ENCODE measurements at regions not wholly inside any gene's neighbourhood (a gene's known extent, or its start where the extent isn't known, plus 50 kb on each side); places are given as distances from the start of the nearest gene placed in this dataset.

- Histone ChIP-seq H3K27me3 (ENCODE audit: insufficient read depth, low read length) (no peaks in the 10 kb centered on the region), H3K79me2 (ENCODE audit: insufficient read depth, low read length) (no peaks in the 10 kb centered on the region), H3K9me3 (ENCODE audit: low read length) (no peaks in the 10 kb centered on the region), H3K9ac (ENCODE audit: low read length) (no peak overlapping the region), H3F3A (ENCODE audit: insufficient read depth, low read length) (no peaks in the 10 kb centered on the region), H3K36me3 (ENCODE audit: insufficient read depth, low read length) (no peaks in the 10 kb centered on the region), H3K4me3 (ENCODE audit: low read depth, low read length, poor library complexity, severe bottlenecking) (no peak overlapping the region), H3K4me1 (ENCODE audit: insufficient read depth, low read length, severe bottlenecking) (no peaks in the 10 kb centered on the region), H3K4me2 (ENCODE audit: low read length) (no peak overlapping the region), H3K27ac (ENCODE audit: low read depth, low read length, poor library complexity, severe bottlenecking) (no peak overlapping the region), H2AFZ (ENCODE audit: low read length) (no peak overlapping the region), H4K20me1 (ENCODE audit: insufficient read depth, low read length) (no peaks in the 10 kb centered on the region), H3K9me2 (ENCODE audit: low read depth, low read length) (no peaks in the 10 kb centered on the region)
- no peak for TF ChIP-seq EZH2 (IDR thresholded peaks at IDR 0.05; ENCODE audit: borderline replicate concordance, low read length)
- TF ChIP-seq CTCF (IDR thresholded peaks at IDR 0.05; ENCODE audit: low read length), result no peak
Observed at GRCh38 chr3:23075496-23075895, 127.6 kb upstream of the UBE2E2 start.

- H3K4me1 ChIP-seq (ENCODE audit: insufficient read depth, low read length, severe bottlenecking), result no peaks in the 10 kb centered on the region
- TF ChIP-seq EZH2 (IDR thresholded peaks at IDR 0.05; ENCODE audit: borderline replicate concordance, low read length) (no peak), CTCF (IDR thresholded peaks at IDR 0.05; ENCODE audit: low read length) (no peak)
Observed at GRCh38 chr3:23076437-23076836, 126.7 kb upstream of the UBE2E2 start.

GRCh38 chr3:23077126-23077525 is 126.0 kb upstream of the UBE2E2 start:
- Histone ChIP-seq H3F3A (ENCODE audit: insufficient read depth, low read length) (no peaks in the 10 kb centered on the region), H3K9ac (ENCODE audit: low read length) (no peak overlapping the region), H3K9me2 (ENCODE audit: low read depth, low read length) (no peaks in the 10 kb centered on the region), H3K4me2 (ENCODE audit: low read length) (no peak overlapping the region), H3K79me2 (ENCODE audit: insufficient read depth, low read length) (no peaks in the 10 kb centered on the region), H4K20me1 (ENCODE audit: insufficient read depth, low read length) (no peaks in the 10 kb centered on the region), H3K4me3 (ENCODE audit: low read depth, low read length, poor library complexity, severe bottlenecking) (no peak overlapping the region), H3K27me3 (ENCODE audit: insufficient read depth, low read length) (no peaks in the 10 kb centered on the region), H3K36me3 (ENCODE audit: insufficient read depth, low read length) (no peaks in the 10 kb centered on the region), H3K4me1 (ENCODE audit: insufficient read depth, low read length, severe bottlenecking) (no peaks in the 10 kb centered on the region), H3K27ac (ENCODE audit: low read depth, low read length, poor library complexity, severe bottlenecking) (no peak overlapping the region), H3K9me3 (ENCODE audit: low read length) (no peaks in the 10 kb centered on the region), H2AFZ (ENCODE audit: low read length) (no peak overlapping the region)
- TF ChIP-seq CTCF (IDR thresholded peaks at IDR 0.05; ENCODE audit: low read length), result no peak
- TF ChIP-seq EZH2 (IDR thresholded peaks at IDR 0.05; ENCODE audit: borderline replicate concordance, low read length), result no peak

More at GRCh38 chr3:23076437-23076836, 126.7 kb upstream of the UBE2E2 start:
- no peak overlapping the region for H3K4me2 ChIP-seq (ENCODE audit: low read length)
- H3K79me2 ChIP-seq (ENCODE audit: insufficient read depth, low read length), result no peaks in the 10 kb centered on the region
- H3F3A ChIP-seq (ENCODE audit: insufficient read depth, low read length), result no peaks in the 10 kb centered on the region
- H3K27me3 ChIP-seq (ENCODE audit: insufficient read depth, low read length), result no peaks in the 10 kb centered on the region
- no peaks in the 10 kb centered on the region for H3K9me2 ChIP-seq (ENCODE audit: low read depth, low read length)
- H3K9me3 ChIP-seq (ENCODE audit: low read length), result no peaks in the 10 kb centered on the region
- no peak overlapping the region for H3K27ac ChIP-seq (ENCODE audit: low read depth, low read length, poor library complexity, severe bottlenecking)
- H3K36me3 ChIP-seq (ENCODE audit: insufficient read depth, low read length), result no peaks in the 10 kb centered on the region
- H3K4me3 ChIP-seq (ENCODE audit: low read depth, low read length, poor library complexity, severe bottlenecking), result no peak overlapping the region
- no peak overlapping the region for H2AFZ ChIP-seq (ENCODE audit: low read length)
- H4K20me1 ChIP-seq (ENCODE audit: insufficient read depth, low read length), result no peaks in the 10 kb centered on the region
- H3K9ac ChIP-seq (ENCODE audit: low read length), result no peak overlapping the region
